DMS53 treated with DMSO at 0.1 percent for 48 hours (cell line): ENCODE measurements at regions not wholly inside any gene's neighbourhood (a gene's known extent, or its start where the extent isn't known, plus 50 kb on each side); places are given as distances from the start of the nearest gene placed in this dataset.
"Not testable (repeated sequence)": the region's sequence is repeated elsewhere in the genome, so short reads cannot be mapped to it uniquely, and the experiment has no call there.

Experiments
- DNase-seq: peaks from one replicate; lab custom pipeline; 2025; ENCODE audit not compliant: unreplicated experiment; lab: John Stamatoyannopoulos, UW

- not testable (repeated sequence) for DNase-seq
Measured at GRCh38 chr17:22044706-22045246, 352.5 kb downstream of the KCNJ18 start.

DNA sequence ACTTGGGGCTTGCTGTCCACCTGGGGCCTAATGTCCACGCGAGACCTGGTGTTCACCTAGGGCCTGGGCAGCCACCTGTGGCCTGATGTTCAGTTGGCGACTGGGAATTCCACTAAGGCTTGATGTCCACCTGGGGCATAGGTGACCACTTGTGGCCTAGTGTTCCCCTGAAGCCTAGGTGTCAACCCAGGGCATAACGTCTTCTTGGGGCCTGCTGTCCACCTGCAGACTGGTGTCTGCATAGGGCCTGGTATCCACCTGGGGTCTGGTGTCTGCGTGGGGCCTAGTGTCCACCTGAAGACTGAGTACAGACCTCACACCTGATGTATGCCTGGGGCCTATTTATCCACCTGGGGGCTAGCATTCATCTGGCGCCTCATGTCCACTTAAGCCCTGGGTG lies 355.2 kb downstream of the KCNJ18 start:
- not testable (repeated sequence) for DNase-seq

DNA sequence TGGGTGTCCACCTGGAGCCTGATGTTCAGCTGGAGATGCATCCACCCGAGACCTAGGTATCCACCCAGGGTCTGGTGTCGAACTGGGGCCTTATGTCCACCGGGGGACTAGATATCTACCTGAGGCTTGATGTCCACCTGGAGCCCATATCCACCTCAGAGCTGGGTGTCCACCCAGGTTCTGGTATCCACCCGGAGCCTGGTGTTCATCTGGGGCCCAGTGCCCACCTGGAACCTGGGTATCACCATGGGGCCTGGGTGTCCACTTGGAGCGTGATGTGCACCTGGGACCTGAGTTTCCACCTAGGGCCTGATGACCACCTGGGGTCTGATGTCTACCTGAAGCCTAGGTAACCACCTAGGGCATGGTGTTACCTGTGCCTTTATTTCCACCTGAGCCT lies 355.9 kb downstream of the KCNJ18 start:
- DNase-seq = not testable (repeated sequence)

GRCh38 chr17:22050766-22051165 lies 358.4 kb downstream of the KCNJ18 start:
- DNase-seq = not testable (repeated sequence)

DNA sequence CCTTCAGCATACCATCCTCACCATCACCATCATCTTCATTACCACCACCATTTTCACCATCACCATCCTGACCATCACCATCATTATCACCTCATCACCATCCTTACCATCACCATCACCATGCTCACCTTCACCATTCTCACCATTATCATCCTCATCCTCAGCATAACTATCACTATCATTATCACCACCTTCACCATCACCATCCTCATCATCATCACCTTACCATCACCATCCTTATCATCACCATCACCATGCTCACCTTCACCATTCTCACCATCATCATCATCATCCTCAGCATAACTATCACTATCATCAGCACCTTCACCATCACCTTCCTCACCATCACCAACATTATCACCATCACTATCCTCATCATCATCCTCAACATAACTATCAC lies 360.4 kb downstream of the KCNJ18 start:
- DNase-seq = not testable (repeated sequence)

- not testable (repeated sequence) for DNase-seq
Measured at GRCh38 chr17:22056566-22056965, 364.2 kb downstream of the KCNJ18 start.

GRCh38 chr17:22075918-22076317 lies 383.6 kb downstream of the KCNJ18 start:
- not testable (repeated sequence) for DNase-seq

- DNase-seq = not testable (repeated sequence)
Measured at GRCh38 chr17:22088589-22088988, 396.3 kb downstream of the KCNJ18 start.

DNA sequence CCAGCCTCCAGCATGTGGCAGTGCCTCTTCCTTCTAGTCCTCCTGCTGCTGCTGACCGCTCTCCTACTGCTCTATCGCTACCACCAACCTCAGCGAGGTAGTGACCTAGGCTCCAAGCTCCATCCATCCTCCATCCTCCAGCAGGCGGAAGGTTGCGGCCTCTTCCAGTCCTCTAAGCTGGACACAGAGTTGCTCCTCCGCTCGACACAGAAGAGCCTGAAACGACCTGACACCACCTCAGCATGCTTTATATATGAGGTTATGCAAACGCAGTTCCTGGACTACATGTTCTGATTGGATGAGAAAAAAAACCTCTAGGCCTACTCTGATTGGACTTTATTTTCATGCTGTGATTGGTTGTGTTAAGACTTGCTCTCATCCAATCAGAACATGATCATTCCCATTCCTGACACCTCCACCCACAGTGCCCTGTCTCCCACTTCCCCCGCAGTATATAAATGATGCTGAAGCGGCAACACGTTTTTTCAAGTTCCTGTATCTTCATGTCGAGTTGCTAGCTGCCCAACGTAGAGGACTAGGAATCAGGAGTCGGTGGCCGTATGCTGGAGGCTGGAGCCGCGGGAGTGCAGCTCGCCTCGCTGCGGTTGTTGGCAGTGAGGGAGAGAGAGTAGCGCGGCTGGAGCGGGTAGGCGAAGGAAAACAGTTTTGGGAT lies 398.1 kb downstream of the KCNJ18 start:
- DNase-seq = no peak

DNA sequence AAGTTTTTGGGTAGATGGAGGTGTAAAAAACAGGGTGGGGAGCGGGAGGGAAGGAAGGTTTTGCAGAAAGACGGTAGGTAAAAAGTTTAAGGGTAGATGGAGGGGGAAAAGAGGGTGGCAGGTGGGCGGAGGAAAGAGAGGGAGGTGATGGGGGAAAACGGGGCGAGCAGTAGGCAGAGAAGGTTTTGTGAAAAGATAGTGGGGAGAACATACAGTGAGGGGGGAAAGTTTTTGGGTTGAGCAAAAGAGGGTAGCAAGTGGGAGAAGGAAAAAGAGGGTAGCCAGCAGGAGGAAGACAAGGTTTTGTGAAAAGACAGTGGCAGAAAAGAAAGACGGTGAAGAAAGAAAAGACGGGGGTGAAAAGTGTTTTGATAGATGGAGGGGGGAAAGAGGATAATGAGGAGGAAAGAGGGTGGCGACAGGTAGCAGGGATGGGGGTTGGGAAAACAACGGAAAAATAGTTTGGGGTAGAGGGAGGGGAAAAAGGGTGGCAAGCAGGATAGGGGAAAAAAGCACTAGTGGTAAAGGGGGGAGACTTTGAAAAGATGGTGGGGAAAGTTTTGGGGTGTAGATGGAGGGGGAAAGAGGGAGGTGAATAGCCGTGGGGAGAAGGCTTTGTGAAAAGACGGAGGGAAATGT lies 398.8 kb downstream of the KCNJ18 start:
- not testable (repeated sequence) for DNase-seq

DNA sequence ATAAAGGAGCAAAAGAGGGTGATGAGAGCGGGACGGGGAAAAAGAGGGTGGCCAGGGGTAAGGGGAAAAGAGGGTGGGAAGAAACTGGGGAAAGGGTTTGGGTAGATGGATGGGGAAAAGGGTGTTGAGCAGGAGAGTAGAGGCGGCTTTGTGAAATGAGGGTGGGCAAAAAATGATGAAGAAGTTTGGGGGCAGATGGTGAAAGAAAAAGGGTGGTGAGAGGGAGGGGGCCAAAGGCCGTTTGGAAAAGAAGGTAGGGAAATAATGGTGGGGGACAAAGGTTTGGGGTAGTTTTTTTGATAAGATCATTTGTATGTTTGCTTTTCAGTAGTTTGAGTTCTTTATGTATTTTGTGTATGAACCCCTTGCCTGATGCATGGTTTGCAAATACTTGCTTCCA lies 399.5 kb downstream of the KCNJ18 start:
- DNase-seq = not testable (repeated sequence)

DNA sequence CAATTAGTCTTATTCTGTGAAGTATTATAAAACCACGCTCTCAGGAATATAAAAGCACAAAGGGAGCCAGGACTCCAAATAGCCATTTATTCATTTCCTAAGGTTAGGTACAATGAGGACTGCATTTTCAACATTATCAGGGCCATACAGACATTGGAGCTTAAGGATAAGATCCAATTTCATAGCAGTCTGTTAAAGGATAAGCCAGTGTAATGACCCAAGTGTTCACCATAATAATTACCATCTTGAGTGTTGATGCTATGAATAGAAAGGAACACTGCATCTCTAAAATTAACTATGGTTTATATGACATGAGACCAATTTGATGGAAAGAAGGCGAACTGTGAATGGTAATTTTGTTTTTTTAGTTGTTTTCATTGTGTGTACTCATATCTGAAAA lies 403.1 kb downstream of the KCNJ18 start:
- not testable (repeated sequence) for DNase-seq

DNA sequence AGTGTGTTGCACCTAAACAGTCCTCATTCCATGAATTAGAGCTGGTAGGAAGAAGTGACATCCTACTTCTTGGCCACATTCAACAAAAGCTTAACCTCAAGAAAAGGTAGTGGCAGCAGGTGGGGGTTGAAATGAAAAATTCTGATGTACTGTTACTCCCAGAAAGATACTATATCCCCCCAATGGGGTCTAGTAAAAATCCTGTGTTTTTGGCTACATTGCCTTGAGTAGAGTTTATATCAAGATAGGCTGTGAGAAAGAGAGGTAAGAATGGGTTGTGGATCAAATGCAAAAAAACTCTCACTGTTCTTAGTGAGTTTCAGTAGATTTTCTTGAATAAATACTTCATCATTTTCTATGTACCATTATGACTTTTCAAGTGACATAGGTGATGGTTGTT lies 407.3 kb downstream of the KCNJ18 start:
- DNase-seq = not testable (repeated sequence)

GRCh38 chr17:22102177-22102576 lies 409.9 kb downstream of the KCNJ18 start:
- DNase-seq = no peak

DNA sequence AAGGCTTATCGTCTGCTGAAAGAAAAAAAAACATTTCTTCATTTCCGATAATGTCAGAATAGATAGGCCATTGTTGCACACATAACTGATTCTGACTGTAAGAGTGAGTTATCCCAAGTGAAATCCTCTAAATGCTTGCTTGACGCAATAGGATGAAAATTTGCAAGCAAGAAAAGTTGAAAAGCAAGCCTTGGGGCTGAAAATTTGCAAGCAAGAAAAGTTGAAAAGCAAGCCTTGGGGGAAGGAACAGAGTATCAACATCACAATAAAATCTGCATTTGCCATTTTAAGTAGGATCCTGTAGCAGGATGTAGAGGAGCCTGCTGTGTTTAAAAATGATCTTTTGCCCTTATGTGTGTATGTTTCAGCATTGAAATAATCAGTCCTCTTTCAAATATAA lies 424.4 kb downstream of the KCNJ18 start:
- DNase-seq = not testable (repeated sequence)

DNA sequence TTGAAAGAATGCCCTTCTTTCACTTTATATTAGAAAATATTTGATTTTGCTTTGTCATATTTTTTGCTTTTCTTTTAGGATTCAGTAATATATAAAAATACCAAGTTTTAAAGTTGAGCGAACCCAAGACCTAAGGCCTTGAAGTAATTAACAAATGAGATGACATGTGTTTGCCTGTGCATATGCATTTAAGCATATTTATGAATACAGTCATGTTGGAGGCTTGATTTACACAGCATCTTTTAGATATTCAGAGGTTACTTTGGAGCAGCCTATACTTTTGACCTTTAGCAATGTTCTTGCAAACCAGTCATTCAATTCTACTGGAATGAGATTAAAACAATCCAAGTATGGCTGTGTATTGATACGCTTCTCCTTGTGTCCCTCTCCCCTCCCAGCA lies 425.1 kb downstream of the KCNJ18 start:
- DNase-seq = not testable (repeated sequence)

GRCh38 chr17:22119016-22119415 lies 426.7 kb downstream of the KCNJ18 start:
- DNase-seq = not testable (repeated sequence)

DNA sequence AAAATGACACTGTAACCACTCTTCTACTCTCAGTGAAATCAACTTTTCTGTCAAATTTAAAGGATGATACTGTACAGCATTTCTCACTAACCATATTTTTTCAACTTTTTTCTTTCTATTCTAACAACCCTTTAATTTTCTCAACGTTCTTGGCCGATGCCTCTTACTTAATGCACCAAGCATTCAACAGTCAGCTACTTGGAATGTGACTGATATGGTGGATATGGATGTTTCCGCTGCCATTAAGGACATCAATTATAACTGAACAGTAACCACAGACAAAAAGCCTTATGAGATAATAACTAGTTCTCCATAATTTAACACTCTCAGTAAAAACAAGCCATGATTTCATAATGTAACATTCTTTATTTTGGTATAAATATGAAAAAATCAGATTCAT lies 427.4 kb downstream of the KCNJ18 start:
- DNase-seq = not testable (repeated sequence)

GRCh38 chr17:22123536-22124281 lies 431.4 kb downstream of the KCNJ18 start:
- no peak for DNase-seq

GRCh38 chr17:22128171-22128570 lies 435.8 kb downstream of the KCNJ18 start:
- DNase-seq = no peak

GRCh38 chr17:22128723-22129122 lies 436.4 kb downstream of the KCNJ18 start:
- DNase-seq = no peak

DNA sequence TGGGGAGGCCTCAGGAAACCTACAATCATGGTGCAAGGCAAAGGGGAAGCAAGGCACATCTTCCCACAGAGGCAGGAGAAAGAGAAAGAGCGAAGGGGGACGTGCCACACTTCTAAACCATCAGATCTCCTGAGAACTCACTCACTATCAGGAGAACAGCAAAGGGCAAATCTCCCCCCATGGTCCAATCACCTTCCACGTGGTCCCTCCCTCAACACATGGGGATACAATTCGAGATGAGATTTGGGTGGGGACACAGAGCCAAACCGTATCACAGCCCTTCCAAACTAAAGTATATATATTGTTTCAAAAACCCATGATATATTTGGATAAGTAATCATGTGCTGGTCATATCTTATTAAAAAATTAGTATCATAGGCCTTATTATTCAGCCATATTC lies 437.6 kb downstream of the KCNJ18 start:
- DNase-seq = not testable (repeated sequence)
